ENCODE measurements at regions not wholly inside any gene's neighbourhood (a gene's known extent, or its start where the extent isn't known, plus 50 kb on each side); places are given as distances from the start of the nearest gene placed in this dataset.

DNA sequence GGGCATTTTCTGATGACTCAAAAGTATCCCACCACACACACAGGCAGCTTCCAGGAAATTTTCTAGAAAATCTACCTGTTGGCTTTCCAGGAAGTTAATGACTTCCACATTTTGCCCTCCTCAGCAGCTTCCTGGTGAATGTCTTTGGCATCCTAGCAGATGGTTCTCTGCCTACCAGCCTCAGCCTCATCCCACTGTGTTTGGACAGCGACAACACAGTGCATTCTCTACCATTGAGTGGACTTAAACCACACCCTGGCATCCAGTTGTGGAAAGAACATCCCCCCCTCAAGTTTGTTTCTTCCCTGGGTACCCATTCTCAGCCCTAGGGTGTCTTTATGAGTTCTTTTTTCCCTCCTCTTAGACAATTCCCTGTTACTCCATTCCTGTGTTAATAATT lies 50.8 kb upstream of the GADL1 start:
- TF ChIP-seq, protein P1, sequence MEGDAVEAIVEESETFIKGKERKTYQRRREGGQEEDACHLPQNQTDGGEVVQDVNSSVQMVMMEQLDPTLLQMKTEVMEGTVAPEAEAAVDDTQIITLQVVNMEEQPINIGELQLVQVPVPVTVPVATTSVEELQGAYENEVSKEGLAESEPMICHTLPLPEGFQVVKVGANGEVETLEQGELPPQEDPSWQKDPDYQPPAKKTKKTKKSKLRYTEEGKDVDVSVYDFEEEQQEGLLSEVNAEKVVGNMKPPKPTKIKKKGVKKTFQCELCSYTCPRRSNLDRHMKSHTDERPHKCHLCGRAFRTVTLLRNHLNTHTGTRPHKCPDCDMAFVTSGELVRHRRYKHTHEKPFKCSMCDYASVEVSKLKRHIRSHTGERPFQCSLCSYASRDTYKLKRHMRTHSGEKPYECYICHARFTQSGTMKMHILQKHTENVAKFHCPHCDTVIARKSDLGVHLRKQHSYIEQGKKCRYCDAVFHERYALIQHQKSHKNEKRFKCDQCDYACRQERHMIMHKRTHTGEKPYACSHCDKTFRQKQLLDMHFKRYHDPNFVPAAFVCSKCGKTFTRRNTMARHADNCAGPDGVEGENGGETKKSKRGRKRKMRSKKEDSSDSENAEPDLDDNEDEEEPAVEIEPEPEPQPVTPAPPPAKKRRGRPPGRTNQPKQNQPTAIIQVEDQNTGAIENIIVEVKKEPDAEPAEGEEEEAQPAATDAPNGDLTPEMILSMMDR (IDR thresholded peaks at IDR 0.05; ENCODE audit: low read depth, low read length): no peak

DNA sequence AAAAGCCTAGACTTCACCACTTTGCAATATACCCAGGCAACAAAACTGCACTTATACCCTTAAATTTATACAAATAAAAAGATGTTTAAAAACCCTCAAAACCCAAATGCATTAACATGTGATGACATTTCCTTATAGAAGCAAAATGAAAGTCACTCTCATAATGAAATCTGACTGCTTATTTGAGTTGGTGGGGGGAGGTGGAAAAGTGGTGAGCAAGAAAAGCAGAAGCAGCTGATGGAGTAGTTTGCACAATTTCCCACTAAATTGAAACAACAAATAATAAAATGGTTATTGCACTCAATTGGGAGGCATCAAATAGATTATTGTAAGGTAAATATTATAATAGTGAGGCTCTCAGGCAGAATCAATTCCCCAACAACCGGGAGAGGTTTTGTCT lies 54.0 kb upstream of the GADL1 start:
- TF ChIP-seq, protein P1 (IDR thresholded peaks at IDR 0.05; ENCODE audit: low read depth, low read length): no peak
- no peak overlapping the region for H3K4me3 ChIP-seq (ENCODE audit: low read depth, low read length)

More for the DNA sequence above, 50.8 kb upstream of the GADL1 start:
- no peak overlapping the region for H3K4me3 ChIP-seq (ENCODE audit: low read depth, low read length)

DNA sequence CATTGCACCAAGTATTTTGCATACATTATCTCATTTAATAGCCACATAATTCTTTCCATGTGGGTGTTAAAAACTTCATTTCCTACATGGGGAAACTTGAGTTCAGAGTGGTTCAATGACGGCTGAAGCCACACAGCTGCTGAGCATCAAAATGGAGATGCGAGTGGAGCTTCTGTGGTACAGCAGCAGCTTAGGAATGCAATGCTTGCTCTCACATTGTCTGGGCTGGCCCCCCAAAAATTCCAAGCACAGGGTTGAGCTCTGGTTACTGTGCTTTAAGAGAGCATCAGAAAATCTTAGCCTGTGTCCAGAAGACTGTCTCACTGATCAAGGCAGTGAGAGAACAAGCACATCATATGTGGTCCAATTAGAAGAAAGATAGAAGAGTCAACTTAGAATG lies 57.4 kb upstream of the GADL1 start:
- H3K4me3 ChIP-seq (ENCODE audit: low read depth, low read length): no peak overlapping the region
- TF ChIP-seq, protein P1 (IDR thresholded peaks at IDR 0.05; ENCODE audit: low read depth, low read length): no peak

DNA sequence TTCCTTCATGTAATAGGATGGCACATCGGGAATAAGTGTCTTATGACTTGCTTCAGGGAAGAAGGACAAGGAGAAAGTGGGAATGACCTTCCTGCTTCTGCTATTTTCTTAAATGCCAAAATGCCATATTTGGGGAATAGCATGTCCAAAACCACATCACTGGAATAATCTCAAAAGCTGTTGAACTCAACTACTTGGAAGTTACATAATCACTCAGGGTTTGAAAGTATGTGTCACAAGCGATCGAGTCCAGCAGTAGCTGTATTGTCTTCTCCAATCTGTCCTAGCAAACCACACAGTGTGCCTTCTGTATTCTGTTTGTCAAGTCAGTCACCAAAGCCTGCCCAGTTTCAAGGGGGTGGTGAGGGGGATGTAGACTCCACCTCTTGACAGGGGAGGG lies 58.3 kb upstream of the GADL1 start:
- TF ChIP-seq, protein P1 (IDR thresholded peaks at IDR 0.05; ENCODE audit: low read depth, low read length): no peak
- no peak overlapping the region for H3K4me3 ChIP-seq (ENCODE audit: low read depth, low read length)

DNA sequence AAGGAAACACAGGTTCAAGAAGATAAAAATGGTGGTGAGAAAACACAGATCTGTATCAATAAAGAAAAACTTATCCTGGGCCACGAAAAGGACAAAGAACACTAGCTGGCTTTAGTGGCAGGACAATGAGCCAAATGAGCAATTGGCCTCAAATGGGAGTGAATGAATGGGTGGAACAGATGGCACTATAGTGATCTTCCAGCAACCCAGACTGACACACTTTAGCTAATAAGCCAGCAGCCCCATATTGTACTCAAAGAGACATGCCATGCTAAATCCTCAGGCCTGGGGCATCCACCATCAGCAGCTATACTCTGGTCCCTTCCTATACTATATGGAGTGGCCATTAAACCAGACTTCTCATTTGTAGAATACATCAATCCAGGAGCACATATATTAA lies 60.0 kb upstream of the GADL1 start:
- H3K4me3 ChIP-seq (ENCODE audit: low read depth, low read length): no peak overlapping the region
- TF ChIP-seq, protein P1 (IDR thresholded peaks at IDR 0.05; ENCODE audit: low read depth, low read length): no peak

DNA sequence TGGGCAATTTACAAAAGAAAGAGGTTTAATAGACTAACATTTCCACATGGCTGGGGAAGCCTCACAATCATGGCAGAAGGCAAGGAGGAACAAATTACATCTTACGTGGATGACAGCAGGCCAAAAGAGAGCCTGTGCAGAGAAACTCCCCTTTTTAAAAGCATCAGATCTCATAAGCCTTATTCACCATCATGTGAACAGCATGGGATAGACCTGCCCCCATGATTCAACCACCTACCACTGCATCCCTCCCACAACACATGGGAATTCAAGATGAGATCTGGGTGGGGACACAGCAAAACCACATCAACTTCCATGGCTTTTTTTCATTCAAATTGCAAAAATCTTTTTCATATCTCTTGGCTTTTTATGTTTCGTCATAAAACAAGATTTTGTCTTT lies 67.6 kb upstream of the GADL1 start:
- no peak overlapping the region for H3K4me3 ChIP-seq (ENCODE audit: low read depth, low read length)
- TF ChIP-seq, protein P1 (IDR thresholded peaks at IDR 0.05; ENCODE audit: low read depth, low read length): no peak

DNA sequence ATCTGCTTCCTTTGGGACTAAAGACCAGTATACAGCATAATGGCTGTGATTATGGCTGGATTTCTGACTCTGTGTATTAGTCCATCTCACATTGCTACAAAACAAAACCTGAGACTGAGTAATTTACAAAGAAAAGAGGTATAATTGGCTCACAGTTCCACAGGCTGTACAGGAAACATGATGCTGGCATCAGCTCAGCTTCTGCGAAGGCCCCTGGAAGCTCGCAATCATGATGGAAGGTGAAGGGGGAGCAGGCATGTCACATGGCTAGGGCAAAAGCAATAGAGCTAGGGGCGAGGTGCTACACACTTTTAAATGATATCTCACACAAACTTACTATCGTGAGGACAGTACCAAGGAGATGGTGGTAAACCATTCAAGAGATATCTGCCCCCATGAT lies 68.0 kb upstream of the GADL1 start:
- no peak overlapping the region for H3K4me3 ChIP-seq (ENCODE audit: low read depth, low read length)
- TF ChIP-seq, protein P1 (IDR thresholded peaks at IDR 0.05; ENCODE audit: low read depth, low read length): no peak

All from WI38 (cell line).